GM18909 (cell line): ENCODE measurements at regions not wholly inside any gene's neighbourhood (a gene's known extent, or its start where the extent isn't known, plus 50 kb on each side); places are given as distances from the start of the nearest gene placed in this dataset.
"Not testable (repeated sequence)": the region's sequence is repeated elsewhere in the genome, so short reads cannot be mapped to it uniquely, and the experiment has no call there.

ENCODE experiments used
- ATAC-seq: cut with Tn5 transposase; IDR thresholded peaks from one replicate; pipeline ENCODE4 v1.9.1; 2021; ENCODE audit warnings: mild to moderate bottlenecking; ENCODE audit not compliant: unreplicated experiment, poor library complexity

- ATAC-seq = no peak
Measured at GRCh38 chr7:49099587-49100326, 175.4 kb downstream of the CDC14C start.

DNA sequence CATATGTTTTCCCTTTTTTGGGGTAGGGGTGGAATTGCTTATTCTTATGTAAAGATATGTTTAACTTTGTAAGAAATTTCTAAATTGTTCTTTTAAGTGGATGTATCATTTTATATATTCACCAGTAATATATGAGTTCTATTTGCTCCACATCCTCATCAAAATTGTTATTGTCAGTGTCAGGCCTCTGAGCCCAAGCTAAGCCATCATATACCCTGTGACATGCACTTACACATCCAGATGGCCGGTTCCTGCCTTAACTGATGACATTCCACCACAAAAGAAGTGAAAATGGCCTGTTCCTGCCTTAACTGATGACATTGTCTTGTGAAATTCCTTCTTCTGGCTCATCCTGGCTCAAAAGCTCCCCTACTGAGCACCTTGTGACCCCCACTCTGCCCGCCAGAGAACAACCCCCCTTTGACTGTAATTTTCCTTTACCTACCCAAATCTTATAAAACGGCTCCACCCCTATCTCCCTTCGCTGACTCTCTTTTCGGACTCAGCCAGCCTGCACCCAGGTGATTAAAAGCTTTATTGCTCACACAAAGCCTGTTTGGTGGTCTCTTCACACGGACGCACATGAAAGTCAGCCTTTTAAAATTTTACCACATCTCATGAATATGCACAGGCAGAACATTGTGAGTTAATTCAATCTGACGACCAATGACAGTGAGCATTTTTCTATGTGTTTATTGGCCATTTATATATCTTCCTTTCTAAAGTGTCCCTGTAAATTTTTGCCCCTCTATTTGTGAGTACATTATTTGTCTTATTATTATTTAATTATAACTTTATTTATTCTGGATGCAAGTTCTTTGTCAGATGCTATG, 176.8 kb downstream of the CDC14C start:
- not testable (repeated sequence) for ATAC-seq

DNA sequence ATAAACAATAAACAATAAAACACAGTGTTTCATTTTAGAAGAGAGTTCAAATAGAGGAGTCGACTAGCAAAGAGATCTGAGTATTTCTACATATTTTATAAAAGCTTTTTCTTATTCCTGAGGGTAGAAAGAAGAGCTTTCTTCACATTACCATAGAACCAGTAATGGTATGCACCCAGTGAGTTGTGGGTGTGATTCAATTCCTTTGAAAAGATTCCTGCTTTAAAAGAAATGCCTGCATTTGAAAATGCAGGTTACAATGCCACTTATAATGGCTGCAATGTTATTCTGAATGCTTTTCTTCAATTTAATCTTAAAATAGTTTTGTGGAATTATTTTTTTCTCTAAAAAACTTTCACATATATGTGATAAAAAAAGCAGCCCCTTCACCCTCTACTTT, 178.1 kb downstream of the CDC14C start:
- ATAC-seq = no peak

GRCh38 chr7:49111706-49112105, 187.4 kb downstream of the CDC14C start:
- ATAC-seq = no peak

GRCh38 chr7:49112222-49112621, 187.9 kb downstream of the CDC14C start:
- no peak for ATAC-seq

DNA sequence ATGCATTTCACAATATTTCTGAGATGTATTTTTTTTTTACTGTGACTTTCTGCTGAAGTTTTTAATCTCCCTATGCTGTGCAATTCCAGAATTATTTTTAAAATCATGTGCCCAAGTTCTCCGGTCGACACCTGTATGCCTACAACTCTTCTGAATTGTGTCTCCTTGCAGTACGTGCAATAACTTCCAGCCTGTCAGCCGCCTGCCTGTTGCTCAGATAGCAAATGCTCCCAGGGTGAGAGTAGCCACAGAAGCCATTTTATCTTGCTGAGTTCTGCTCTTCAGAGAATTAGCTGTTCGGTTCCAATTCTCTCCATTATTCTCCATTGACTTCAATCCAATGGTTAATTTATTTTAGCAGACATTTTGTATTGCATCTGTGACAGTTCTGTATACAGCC, 188.3 kb downstream of the CDC14C start:
- ATAC-seq = no peak

DNA sequence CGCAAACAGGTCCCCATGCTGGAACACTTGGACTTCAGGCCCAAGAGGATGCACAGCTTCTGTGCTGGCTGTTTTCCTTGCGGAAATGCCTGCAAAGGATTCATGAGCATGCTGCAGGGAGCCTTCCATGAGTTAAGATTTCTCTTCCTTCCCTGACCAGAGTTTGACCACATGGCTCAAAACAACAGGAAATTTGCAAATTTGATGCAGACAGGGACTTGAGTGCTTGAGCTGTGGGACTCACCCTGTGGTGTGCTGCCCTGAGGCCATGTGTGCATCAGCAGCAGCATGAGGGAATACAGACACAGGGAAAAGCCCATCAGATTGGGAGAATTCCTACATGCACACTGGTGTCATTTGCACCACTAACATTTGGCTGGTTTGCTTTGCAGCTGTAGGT, 195.4 kb downstream of the CDC14C start:
- ATAC-seq = no peak

DNA sequence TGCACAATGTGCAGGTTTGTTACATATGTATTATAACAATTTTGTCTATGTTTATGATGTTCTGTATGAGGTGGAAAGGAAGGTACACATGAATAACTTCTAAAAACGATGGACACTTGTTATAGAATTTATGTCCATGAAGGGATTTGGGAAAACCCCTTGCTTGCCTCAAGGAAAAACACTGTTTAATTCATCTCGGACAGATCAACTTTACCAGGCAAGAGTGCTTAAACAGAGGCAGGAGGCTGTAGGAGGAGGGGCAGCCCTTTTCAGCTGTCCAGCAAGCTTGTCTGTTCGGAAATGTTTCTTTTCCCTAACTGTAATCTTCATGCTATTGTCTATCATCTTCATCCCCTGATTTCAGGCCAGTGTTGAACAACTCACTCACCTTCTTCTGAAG, 200.9 kb downstream of the CDC14C start:
- ATAC-seq = no peak

DNA sequence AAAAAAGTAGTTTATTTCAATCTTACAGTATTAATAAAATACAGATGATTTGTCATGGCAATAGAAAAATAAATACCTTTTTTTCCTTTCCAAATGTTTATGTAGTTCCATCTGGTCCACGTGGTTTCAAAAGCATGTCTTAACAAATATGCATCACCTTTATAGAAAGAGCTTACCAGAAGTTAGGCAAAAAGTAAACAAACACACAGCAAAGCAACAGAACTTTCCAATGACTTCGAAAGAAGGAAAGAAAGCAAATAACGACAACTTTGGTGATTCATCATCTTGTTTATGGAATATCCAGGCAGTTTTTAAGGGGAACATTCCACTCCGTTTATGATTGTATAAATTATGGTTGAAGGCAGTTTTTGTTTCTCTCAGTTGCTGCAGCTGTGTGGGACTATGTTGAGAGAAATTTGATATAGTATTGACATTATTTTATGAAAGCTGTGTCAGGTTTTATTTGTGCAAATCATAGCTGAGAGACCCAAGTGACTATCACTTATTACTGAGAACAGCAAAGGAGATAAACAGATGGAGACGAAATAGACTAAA, 203.1 kb downstream of the CDC14C start:
- no peak for ATAC-seq

DNA sequence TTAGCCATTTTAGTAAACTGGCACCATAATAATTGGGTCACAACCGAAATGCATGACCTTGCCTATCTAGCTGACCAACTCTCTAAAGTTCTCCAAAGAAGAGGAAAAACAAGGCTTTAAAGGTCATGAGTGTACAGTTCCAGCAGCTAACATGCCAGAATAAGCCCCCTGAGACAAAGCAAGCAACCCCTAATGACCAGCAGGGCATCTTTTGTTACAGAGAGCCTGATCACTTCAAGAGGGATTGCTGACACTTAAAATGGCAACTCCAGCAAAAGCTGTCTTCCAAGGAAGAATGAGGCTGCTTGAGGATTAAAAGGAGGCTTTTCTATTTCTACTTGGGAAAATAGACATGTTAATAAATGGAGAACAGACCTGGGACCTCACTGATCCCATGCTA, 213.6 kb downstream of the CDC14C start:
- ATAC-seq = no peak

DNA sequence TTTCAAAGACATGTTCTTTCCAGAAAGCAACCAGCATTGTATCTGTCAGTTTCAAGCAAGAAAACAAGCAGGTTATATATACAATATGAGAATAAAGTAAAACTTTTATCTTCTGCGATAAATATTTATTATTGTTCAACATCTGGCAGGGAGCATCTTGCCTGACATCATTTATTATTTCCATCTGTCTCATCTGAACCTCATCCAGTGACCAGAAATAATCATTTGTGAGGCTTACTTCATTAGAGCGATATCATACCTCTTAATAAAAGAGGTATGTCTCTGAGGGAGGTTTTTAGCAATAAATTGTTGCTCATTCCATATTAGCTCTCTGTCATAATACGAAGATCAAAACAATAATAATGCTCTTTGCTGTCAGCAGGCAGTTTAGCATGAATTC, 226.1 kb downstream of the CDC14C start:
- ATAC-seq = no peak

DNA sequence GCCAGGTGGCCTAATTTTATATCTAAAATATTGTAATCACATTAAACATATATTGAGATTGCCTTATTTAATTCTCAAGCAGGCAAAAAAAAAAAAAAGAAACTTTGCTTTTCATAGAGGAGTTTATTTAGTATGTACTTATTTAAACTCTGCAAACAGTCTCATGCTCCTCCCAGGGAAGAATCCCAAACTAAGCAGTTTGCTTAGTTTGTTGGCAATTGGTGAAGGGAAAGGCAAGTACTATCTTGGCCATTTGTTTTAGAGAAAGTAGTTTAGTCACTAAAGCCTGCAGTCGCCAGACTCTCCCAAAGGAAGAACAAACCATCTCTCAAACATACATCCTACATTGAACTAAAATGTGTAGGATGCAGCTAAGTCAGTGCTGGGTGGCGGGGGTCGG, 226.8 kb downstream of the CDC14C start:
- no peak for ATAC-seq

- ATAC-seq = no peak
Measured at GRCh38 chr7:49158321-49158720, 234.0 kb downstream of the CDC14C start.

DNA sequence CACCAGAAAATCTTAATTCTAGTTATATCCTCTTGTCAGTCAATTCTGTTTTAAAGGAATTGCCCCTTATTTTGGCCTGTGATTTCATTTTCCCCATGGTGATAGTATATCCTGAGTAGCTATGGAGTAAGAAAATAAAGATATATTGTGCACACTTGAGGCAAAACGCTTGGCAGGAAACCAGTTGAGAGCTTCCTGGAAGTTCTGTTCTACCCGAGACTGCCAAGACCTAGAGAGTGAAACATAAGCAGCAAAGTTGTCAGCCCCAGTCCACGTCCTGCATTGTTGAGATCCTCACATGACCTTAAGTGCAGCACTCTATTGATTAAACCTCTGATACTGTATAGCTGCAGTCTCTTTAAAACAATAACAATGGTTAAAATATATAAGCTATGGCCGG, 235.2 kb downstream of the CDC14C start:
- no peak for ATAC-seq

GRCh38 chr7:49166441-49166840, 242.1 kb downstream of the CDC14C start:
- no peak for ATAC-seq

GRCh38 chr7:49172639-49173038, 248.3 kb downstream of the CDC14C start:
- ATAC-seq = no peak

- no peak for ATAC-seq
Measured at GRCh38 chr7:49174396-49174795, 250.0 kb downstream of the CDC14C start.

- ATAC-seq = no peak
Measured at GRCh38 chr7:49187543-49188268, 263.4 kb downstream of the CDC14C start.

DNA sequence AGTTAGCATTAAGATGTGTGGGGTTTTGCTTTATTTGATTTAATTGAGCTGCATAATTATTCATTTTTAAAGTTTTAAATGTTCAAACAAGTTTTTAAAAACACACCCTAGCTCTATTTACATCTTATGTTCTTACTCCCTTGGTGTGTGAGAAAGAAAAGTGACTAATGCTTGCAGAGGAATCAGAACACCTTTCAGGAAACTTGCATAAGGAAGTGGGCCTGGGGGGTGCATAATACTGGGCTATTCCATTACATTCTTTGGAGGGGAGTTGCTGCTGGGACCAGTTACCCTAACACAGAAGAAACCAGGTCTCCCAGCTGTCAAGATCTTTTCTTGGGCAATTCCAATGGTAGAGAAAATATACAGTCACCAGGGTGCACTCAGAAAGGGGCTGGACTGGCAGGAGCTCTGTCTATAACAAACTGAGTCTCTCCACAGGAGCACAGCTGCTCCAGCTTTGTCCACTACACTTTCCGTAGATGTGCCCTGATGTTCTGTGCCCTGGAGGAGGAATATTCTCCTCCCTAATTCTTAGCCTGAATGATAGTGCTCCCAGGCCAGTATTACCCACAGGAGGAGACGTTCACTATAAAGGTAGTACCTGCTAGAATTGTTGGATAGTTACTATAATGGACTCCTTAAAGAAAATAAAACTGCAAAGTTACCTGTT, 304.2 kb downstream of the CDC14C start:
- ATAC-seq = no peak

GRCh38 chr7:49229246-49229645, 304.9 kb downstream of the CDC14C start:
- no peak for ATAC-seq
